ENCODE measurements at regions not wholly inside any gene's neighbourhood (a gene's known extent, or its start where the extent isn't known, plus 50 kb on each side); places are given as distances from the start of the nearest gene placed in this dataset.

DNA sequence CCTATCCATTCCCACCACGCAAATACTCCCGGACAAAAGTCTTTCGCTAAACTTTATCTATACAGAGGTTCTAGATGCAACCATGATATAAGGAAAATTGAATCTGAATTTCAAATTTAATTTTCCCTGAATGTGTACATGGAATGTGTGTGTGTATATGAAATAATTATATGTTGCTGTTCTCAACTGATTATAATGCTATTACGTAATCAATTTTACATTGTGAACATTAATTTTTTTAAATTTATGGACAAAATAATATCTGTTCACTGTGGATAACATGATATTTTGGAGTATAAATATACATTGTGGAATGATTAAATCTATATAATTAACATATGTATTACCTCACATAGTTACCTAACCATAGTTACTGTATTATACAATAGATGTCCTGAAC, 1250.6 kb downstream of the EFNA5 start:
- TF ChIP-seq, protein P1, sequence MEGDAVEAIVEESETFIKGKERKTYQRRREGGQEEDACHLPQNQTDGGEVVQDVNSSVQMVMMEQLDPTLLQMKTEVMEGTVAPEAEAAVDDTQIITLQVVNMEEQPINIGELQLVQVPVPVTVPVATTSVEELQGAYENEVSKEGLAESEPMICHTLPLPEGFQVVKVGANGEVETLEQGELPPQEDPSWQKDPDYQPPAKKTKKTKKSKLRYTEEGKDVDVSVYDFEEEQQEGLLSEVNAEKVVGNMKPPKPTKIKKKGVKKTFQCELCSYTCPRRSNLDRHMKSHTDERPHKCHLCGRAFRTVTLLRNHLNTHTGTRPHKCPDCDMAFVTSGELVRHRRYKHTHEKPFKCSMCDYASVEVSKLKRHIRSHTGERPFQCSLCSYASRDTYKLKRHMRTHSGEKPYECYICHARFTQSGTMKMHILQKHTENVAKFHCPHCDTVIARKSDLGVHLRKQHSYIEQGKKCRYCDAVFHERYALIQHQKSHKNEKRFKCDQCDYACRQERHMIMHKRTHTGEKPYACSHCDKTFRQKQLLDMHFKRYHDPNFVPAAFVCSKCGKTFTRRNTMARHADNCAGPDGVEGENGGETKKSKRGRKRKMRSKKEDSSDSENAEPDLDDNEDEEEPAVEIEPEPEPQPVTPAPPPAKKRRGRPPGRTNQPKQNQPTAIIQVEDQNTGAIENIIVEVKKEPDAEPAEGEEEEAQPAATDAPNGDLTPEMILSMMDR (IDR thresholded peaks at IDR 0.05): no peak
- TF ChIP-seq EZH2 (IDR thresholded peaks at IDR 0.05; ENCODE audit: borderline replicate concordance, insufficient read depth, low read depth, low read length, poor library complexity, severe bottlenecking): no peak
